Astrocyte (in vitro differentiated cells and primary cell): ENCODE measurements at regions not wholly inside any gene's neighbourhood (a gene's known extent, or its start where the extent isn't known, plus 50 kb on each side); places are given as distances from the start of the nearest gene placed in this dataset.

Experiments used
- DNase-seq: peaks from one replicate; pipeline ENCODE4 v3.0.0-alpha.2; 2010; ENCODE audit warnings: low read depth
- FAIRE-seq: peaks from 2 replicates; lab custom pipeline; 2011; peaks lifted over from hg19 to GRCh38; lab: Jason Lieb, UNC
- H2AFZ ChIP-seq: 2 replicates; pipeline ENCODE4 v1.6.0; 2012; ENCODE audit warnings: low read depth, low read length, inconsistent platforms
- H3K27ac ChIP-seq: 2 replicates; pipeline ENCODE4 v1.5.1; 2011; ENCODE audit warnings: low read depth, low read length, inconsistent platforms
- H3K27me3 ChIP-seq: 2 replicates; pipeline ENCODE4 v1.6.0; 2011; ENCODE audit warnings: low read length, inconsistent platforms; ENCODE audit not compliant: insufficient read depth
- H3K36me3 ChIP-seq: 2 replicates; pipeline ENCODE4 v1.5.1; 2011; ENCODE audit warnings: low read length, inconsistent platforms; ENCODE audit not compliant: insufficient read depth
- H3K4me1 ChIP-seq: 2 replicates; pipeline ENCODE4 v1.5.1; 2011; ENCODE audit warnings: low read length, inconsistent platforms; ENCODE audit not compliant: insufficient read depth
- H3K4me2 ChIP-seq: 2 replicates; pipeline ENCODE4 v1.6.0; 2012; ENCODE audit warnings: low read length, inconsistent platforms
- H3K4me3 ChIP-seq: 2 replicates; pipeline ENCODE4 v1.5.1; 2011; ENCODE audit warnings: low read depth, mild to moderate bottlenecking, low read length, inconsistent platforms; ENCODE audit not compliant: insufficient read depth
- H3K79me2 ChIP-seq: 2 replicates; pipeline ENCODE4 v1.6.0; 2012; ENCODE audit warnings: mild to moderate bottlenecking, low read length, inconsistent platforms; ENCODE audit not compliant: insufficient read depth
- H3K9ac ChIP-seq: 2 replicates; pipeline ENCODE4 v1.6.0; 2012; ENCODE audit warnings: mild to moderate bottlenecking, low read length, inconsistent platforms
- H3K9me3 ChIP-seq: 2 replicates; pipeline ENCODE4 v1.5.1; 2012; ENCODE audit warnings: low read depth, mild to moderate bottlenecking, low read length, inconsistent platforms; ENCODE audit not compliant: insufficient read depth
- H4K20me1 ChIP-seq: 2 replicates; pipeline ENCODE4 v1.6.0; 2012; ENCODE audit warnings: low read length, inconsistent platforms; ENCODE audit not compliant: insufficient read depth
- H3K27ac Mint-ChIP-seq: one replicate; pipeline ENCODE4 v1.8.0; 2021; ENCODE audit warnings: mild to moderate bottlenecking, mixed read lengths; ENCODE audit not compliant: unreplicated experiment
- H3K27me3 Mint-ChIP-seq: one replicate; pipeline ENCODE4 v1.8.0; 2021; ENCODE audit warnings: low read depth, mixed read lengths; ENCODE audit not compliant: unreplicated experiment
- H3K36me3 Mint-ChIP-seq: one replicate; pipeline ENCODE4 v1.8.0; 2021; ENCODE audit warnings: low read depth, mixed read lengths; ENCODE audit not compliant: unreplicated experiment
- H3K4me1 Mint-ChIP-seq: one replicate; pipeline ENCODE4 v1.8.0; 2021; ENCODE audit warnings: low read depth, mixed read lengths; ENCODE audit not compliant: unreplicated experiment
- H3K4me3 Mint-ChIP-seq: one replicate; pipeline ENCODE4 v1.8.0; 2021; ENCODE audit warnings: mild to moderate bottlenecking, moderate library complexity, mixed read lengths; ENCODE audit not compliant: unreplicated experiment
- H3K9me3 Mint-ChIP-seq: one replicate; pipeline ENCODE4 v1.8.0; 2021; ENCODE audit warnings: mild to moderate bottlenecking, mixed read lengths; ENCODE audit not compliant: unreplicated experiment
- EZH2 ChIP-seq: IDR thresholded peaks from 2 replicates; pipeline ENCODE4 v1.6.1; 2012; ENCODE audit warnings: mild to moderate bottlenecking, low read length, inconsistent platforms; ENCODE audit not compliant: insufficient read depth
- TF ChIP-seq, protein P1 (sequence below): IDR thresholded peaks from 2 replicates; pipeline ENCODE4 v1.5.1; 2011; ENCODE audit warnings: low read depth, mild to moderate bottlenecking, inconsistent platforms, low read length, moderate library complexity; ENCODE audit not compliant: insufficient read depth

DNA sequence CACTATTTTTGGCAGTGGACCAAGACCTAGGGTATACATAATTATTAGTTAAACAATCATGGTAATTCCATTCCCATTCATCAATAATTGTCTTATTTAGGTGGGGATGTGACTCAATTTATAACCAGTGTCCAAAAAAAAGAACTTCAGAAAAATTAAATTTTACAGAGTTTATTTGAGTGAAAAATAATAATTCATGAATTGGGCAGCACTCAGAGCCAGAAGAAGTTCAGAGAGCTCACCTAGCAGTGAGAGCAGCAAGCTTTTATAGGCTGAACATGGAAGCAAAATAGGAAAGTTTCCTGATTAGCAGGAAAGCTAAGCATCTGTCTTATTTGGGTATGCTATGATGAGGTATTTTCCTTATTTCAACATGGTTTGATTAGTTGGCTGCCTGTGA, 500.8 kb downstream of the PCDH7 start:
- H3K27ac ChIP-seq, result no peak overlapping the region
- no peak overlapping the region for H3K4me2 ChIP-seq
- DNase-seq (no peak), FAIRE-seq (no peak)
- no peaks in the 10 kb centered on the region for H3K9me3 ChIP-seq
- Mint-ChIP-seq H3K9me3 (peaks cover 2% of the 10 kb centered on the region), H3K4me1 (no peaks in the 10 kb centered on the region), H3K27ac (no peak overlapping the region), H3K27me3 (no peaks in the 10 kb centered on the region), H3K36me3 (no peaks in the 10 kb centered on the region), H3K4me3 (no peak overlapping the region)
- no peak overlapping the region for H2AFZ ChIP-seq
- no peak overlapping the region for H3K9ac ChIP-seq
- H3K4me3 ChIP-seq, result no peak overlapping the region
- no peaks in the 10 kb centered on the region for H3K79me2 ChIP-seq
- H3K36me3 ChIP-seq, result no peaks in the 10 kb centered on the region
- H3K27me3 ChIP-seq, result no peaks in the 10 kb centered on the region
- no peak for TF ChIP-seq EZH2
- TF ChIP-seq, protein P1, sequence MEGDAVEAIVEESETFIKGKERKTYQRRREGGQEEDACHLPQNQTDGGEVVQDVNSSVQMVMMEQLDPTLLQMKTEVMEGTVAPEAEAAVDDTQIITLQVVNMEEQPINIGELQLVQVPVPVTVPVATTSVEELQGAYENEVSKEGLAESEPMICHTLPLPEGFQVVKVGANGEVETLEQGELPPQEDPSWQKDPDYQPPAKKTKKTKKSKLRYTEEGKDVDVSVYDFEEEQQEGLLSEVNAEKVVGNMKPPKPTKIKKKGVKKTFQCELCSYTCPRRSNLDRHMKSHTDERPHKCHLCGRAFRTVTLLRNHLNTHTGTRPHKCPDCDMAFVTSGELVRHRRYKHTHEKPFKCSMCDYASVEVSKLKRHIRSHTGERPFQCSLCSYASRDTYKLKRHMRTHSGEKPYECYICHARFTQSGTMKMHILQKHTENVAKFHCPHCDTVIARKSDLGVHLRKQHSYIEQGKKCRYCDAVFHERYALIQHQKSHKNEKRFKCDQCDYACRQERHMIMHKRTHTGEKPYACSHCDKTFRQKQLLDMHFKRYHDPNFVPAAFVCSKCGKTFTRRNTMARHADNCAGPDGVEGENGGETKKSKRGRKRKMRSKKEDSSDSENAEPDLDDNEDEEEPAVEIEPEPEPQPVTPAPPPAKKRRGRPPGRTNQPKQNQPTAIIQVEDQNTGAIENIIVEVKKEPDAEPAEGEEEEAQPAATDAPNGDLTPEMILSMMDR, result no peak
- no peaks in the 10 kb centered on the region for H4K20me1 ChIP-seq
- H3K4me1 ChIP-seq, result no peaks in the 10 kb centered on the region

DNA sequence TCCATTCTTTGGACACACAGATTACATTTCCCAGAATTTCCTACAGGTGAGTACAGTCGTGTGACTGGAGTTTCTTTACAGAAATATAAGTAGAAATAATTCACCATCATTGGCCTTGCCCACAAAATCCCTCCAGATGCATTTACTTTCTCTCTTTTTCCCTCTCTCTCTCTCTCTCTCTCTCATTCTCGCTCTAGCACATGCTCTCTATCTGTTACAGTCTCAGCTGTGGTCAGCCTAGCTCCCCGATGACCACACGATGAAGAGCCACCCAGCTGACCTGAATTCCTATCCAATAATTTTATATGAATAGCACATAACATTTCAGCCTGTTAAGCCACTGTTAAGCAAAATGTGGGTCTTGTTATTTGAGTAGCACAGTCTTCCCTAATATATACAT, 507.9 kb downstream of the PCDH7 start:
- H4K20me1 ChIP-seq, result no peaks in the 10 kb centered on the region
- H3K9me3 Mint-ChIP-seq, result no peaks in the 10 kb centered on the region
- no peak overlapping the region for H3K4me3 ChIP-seq
- no peaks in the 10 kb centered on the region for H3K36me3 Mint-ChIP-seq
- H2AFZ ChIP-seq, result no peak overlapping the region
- peaks cover 5% of the 10 kb centered on the region for H3K4me1 Mint-ChIP-seq
- H3K9me3 ChIP-seq, result no peaks in the 10 kb centered on the region
- no peak overlapping the region for H3K27ac Mint-ChIP-seq
- no peak overlapping the region for H3K27ac ChIP-seq
- no peaks in the 10 kb centered on the region for H3K27me3 Mint-ChIP-seq
- no peak overlapping the region for H3K4me2 ChIP-seq
- FAIRE-seq (no peak), DNase-seq (no peak)
- no peak overlapping the region for H3K4me3 Mint-ChIP-seq
- no peak overlapping the region for H3K9ac ChIP-seq
- H3K79me2 ChIP-seq, result no peaks in the 10 kb centered on the region
- TF ChIP-seq, protein P1, result no peak
- no peak for TF ChIP-seq EZH2
- H3K27me3 ChIP-seq, result no peaks in the 10 kb centered on the region
- no peaks in the 10 kb centered on the region for H3K36me3 ChIP-seq
- no peaks in the 10 kb centered on the region for H3K4me1 ChIP-seq

DNA sequence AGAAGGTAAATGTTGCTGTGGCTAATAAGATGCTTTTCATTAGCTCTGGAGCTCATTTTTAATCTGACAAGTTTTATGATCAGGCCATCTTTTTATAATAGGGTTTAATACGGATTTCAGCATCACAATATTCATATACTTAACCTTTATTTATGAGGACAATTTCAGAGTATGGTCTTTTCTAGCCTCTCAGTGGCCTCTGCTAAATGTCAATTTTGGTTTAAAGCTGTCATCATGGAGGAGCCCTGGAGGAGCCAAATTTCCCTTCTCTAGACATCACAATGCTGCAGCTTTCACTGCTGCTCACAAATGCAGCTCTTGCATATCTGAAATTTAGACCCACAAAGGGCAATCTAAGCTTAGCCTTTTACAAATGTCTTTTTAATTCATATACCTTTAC, 510.4 kb downstream of the PCDH7 start:
- no peak for FAIRE-seq

More for the DNA sequence above, 510.4 kb downstream of the PCDH7 start:
- no peaks in the 10 kb centered on the region for H3K9me3 ChIP-seq
- no peaks in the 10 kb centered on the region for H3K36me3 ChIP-seq
- Mint-ChIP-seq H3K4me1 (peaks cover 7% of the 10 kb centered on the region), H3K36me3 (no peaks in the 10 kb centered on the region), H3K4me3 (no peak overlapping the region), H3K9me3 (no peaks in the 10 kb centered on the region), H3K27me3 (no peaks in the 10 kb centered on the region), H3K27ac (no peak overlapping the region)
- no peaks in the 10 kb centered on the region for H4K20me1 ChIP-seq
- H3K9ac ChIP-seq, result no peak overlapping the region
- no peak overlapping the region for H3K27ac ChIP-seq
- no peak overlapping the region for H3K4me2 ChIP-seq
- no peak overlapping the region for H3K4me3 ChIP-seq
- no peaks in the 10 kb centered on the region for H3K4me1 ChIP-seq
- DNase-seq, result no peak
- H2AFZ ChIP-seq, result no peak overlapping the region
- H3K79me2 ChIP-seq, result no peaks in the 10 kb centered on the region
- TF ChIP-seq, protein P1, result no peak
- no peak for TF ChIP-seq EZH2
- no peaks in the 10 kb centered on the region for H3K27me3 ChIP-seq
